Breast epithelium (tissue), 3 donors: ENCODE measurements at regions not wholly inside any gene's neighbourhood (a gene's known extent, or its start where the extent isn't known, plus 50 kb on each side); places are given as distances from the start of the nearest gene placed in this dataset.

Experiments used
- CTCF ChIP-seq, 3 donors: fragments of 450-650 bp; IDR thresholded peaks; one replicate each; pipeline ENCODE4 v1.5.1; 2016 to 2017; ENCODE audit warnings: antibody characterized with exemption in 3 of 3, mild to moderate bottlenecking in 3 of 3, moderate library complexity in 3 of 3
- POLR2A ChIP-seq: fragments of 450-650 bp; IDR thresholded peaks from one replicate; pipeline ENCODE4 v1.6.1; 2016; ENCODE audit warnings: antibody characterized with exemption, mild to moderate bottlenecking, moderate library complexity
- POLR2AphosphoS5 ChIP-seq, 3 donors: sonication (generic); formaldehyde crosslinking; IDR thresholded peaks; one replicate each; pipeline ENCODE4 v1.6.1; 2017; ENCODE audit warnings: antibody characterized with exemption in 3 of 3

GRCh38 chr18:75654386-75654785, 226.9 kb upstream of the SMIM21 start:
- no peak for TF ChIP-seq CTCF (IDR thresholded peaks at IDR 0.05)
- no peak for TF ChIP-seq POLR2AphosphoS5 (IDR thresholded peaks at IDR 0.05)
- TF ChIP-seq POLR2A: no peak
